Transverse colon (tissue), 4 donors: ENCODE measurements at regions not wholly inside any gene's neighbourhood (a gene's known extent, or its start where the extent isn't known, plus 50 kb on each side); places are given as distances from the start of the nearest gene placed in this dataset.

Experiments
- DNase-seq: peaks from one replicate; pipeline ENCODE4 v3.0.0-alpha.2; 2019
- H3K27ac ChIP-seq, 4 donors: fragments of 200-600 bp; sonication (generic); 2 replicates each; pipeline ENCODE4 v1.5.1; 2016 to 2018; ENCODE audit warnings: inconsistent platforms in 4 of 4
- H3K27me3 ChIP-seq: fragments of 200-600 bp; sonication (generic); 2 replicates; pipeline ENCODE4 v1.5.1; 2017; ENCODE audit warnings: inconsistent platforms
- H3K36me3 ChIP-seq, 4 donors: fragments of 200-600 bp; sonication (generic); 2 replicates each; pipeline ENCODE4 v1.5.1; 2017 to 2019; ENCODE audit warnings: inconsistent platforms in 4 of 4
- H3K4me1 ChIP-seq, 4 donors: fragments of 200-600 bp; sonication (generic); 2 replicates each; pipeline ENCODE4 v1.5.1; 2017 to 2020; ENCODE audit warnings: inconsistent platforms in 4 of 4
- H3K4me3 ChIP-seq, 4 donors: fragments of 200-600 bp; sonication (generic); 1 replicate in 1 of 4; 2 replicates in 3 of 4; pipeline versions ENCODE4 v1.5.1 to v1.6.1; 2017 to 2019; ENCODE audit warnings: inconsistent platforms in 4 of 4
- H3K9me3 ChIP-seq, 2 donors: fragments of 200-600 bp; sonication (generic); 2 replicates each; pipeline ENCODE4 v1.5.1; 2017 to 2019; ENCODE audit warnings: inconsistent platforms in 2 of 2
- CTCF ChIP-seq, 5 experiments: fragments of 200-600 bp in 3 of 5; fragments of 450-650 bp in 2 of 5; sonication (generic) in 3 of 5; IDR thresholded peaks; 1 replicate in 2 of 5; 2 replicates in 3 of 5; pipeline ENCODE4 v1.5.1; 2016 to 2017; ENCODE audit warnings: antibody characterized with exemption in 5 of 5, inconsistent platforms in 3 of 5, mild to moderate bottlenecking in 2 of 5, moderate library complexity in 1 of 5
- EP300 ChIP-seq: sonication (generic); formaldehyde crosslinking; IDR thresholded peaks from one replicate; pipeline ENCODE4 v1.6.1; 2017; ENCODE audit warnings: antibody characterized with exemption, low read depth
- POLR2A ChIP-seq: fragments of 450-650 bp; IDR thresholded peaks from one replicate; pipeline ENCODE4 v1.6.1; 2016; ENCODE audit warnings: antibody characterized with exemption, mild to moderate bottlenecking, moderate library complexity
- POLR2AphosphoS5 ChIP-seq, 3 donors: sonication (generic); formaldehyde crosslinking; IDR thresholded peaks; one replicate each; pipeline ENCODE4 v1.6.1; 2016; ENCODE audit warnings: antibody characterized with exemption in 3 of 3
- WGBS, 2 donors: methylation state at CpG; one replicate each; pipeline ENCODE4 v1.1.5; 2018; ENCODE audit warnings: low coverage in 1 of 2; 5-methylcytosine and 5-hydroxymethylcytosine counted together
- in situ Hi-C, 4 donors: fragments of 200-750 bp; cut with MboI; loops; one replicate each; pipeline versions ENCODE4 v1.15.0 to v1.15.1; 2017; ENCODE audit warnings: low sequenced_read_pairs in 3 of 4, low pct_ligation_motif_present in 1 of 4, low pct_unique_long_range_greater_than_20kb in 1 of 4
- intact Hi-C: fragments of 100-400 bp; cut with DNase I; formaldehyde crosslinking; loops from one replicate; pipeline ENCODE4 v1.15.1; 2023; ENCODE audit warnings: low total_unique reads

DNA sequence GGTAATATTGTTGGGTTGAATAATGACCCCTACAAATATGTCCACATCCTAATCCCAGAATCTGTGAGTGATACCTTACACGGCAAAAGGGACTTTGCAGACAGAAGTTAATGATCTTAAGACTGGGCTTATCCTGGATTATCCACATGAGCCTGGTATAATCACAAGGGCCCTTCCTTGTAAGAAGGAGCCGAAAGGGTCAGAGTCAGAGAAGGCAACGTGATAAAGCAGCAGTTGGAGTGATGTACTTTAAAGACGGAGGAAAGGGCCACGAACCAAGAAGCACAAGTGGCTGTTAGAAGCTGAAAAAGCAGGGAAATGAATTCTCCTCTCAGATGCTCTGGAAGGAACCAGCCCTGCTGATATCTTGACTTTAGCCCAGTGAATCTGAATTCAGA is 137.8 kb downstream of the UTP18 start:
- H3K27me3 ChIP-seq = no peaks in the 10 kb centered on the region
- H3K4me3 ChIP-seq = no peak overlapping the region
- WGBS, 2 donors = 69 to 80% methylated on average over 2 to 5 of the region's 5 CpGs
- no peaks in the 10 kb centered on the region for H3K4me1 ChIP-seq
- DNase-seq = no peak
- H3K9me3 ChIP-seq = no peaks in the 10 kb centered on the region
- no peaks in the 10 kb centered on the region for H3K36me3 ChIP-seq
- in situ Hi-C loops = loop anchor here in 1 of 4 donors (25.0 kb wide), 1 partner anchor 89 kb away; no protein-coding TSS in a partner anchor
- TF ChIP-seq POLR2A (no peak), EP300 (no peak), CTCF (IDR thresholded peaks at IDR 0.05) (no peak), POLR2AphosphoS5 (IDR thresholded peaks at IDR 0.05) (no peak)
- H3K27ac ChIP-seq = no peak overlapping the region
- intact Hi-C loops = no loop called here

DNA sequence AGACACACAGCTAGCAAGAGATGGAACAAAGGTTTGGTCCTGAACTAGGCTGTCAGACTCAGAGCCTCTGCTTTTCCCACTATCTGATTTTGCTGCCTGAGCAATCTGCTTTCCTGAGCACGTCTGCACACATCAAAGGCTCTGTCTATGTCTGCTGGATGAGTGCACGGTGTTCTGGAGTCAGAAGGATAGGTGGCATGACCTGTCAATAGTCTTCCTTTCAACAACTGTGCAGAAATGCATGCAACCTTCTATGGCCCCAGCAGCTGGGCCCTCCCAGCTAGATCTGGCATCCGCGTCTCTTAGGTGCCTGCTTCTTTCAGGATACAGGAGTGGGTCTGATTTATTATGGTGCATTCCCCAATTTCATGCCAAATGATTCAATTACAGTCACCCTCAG is 138.3 kb downstream of the UTP18 start:
- Histone ChIP-seq H3K27ac (no peak overlapping the region), H3K4me1 (no peaks in the 10 kb centered on the region), H3K4me3 (no peak overlapping the region), H3K9me3 (no peaks in the 10 kb centered on the region), H3K27me3 (no peaks in the 10 kb centered on the region), H3K36me3 (no peaks in the 10 kb centered on the region)
- intact Hi-C loops = no loop called here
- DNase-seq = no peak
- 66 to 69% methylated on average over 3 to 4 of the region's 4 CpGs for WGBS, 2 donors
- in situ Hi-C loops = loop anchor here in 1 of 4 donors (25.0 kb wide), 1 partner anchor 89 kb away; no protein-coding TSS in a partner anchor
- TF ChIP-seq EP300 (no peak), POLR2AphosphoS5 (IDR thresholded peaks at IDR 0.05) (no peak), CTCF (IDR thresholded peaks at IDR 0.05) (no peak), POLR2A (no peak)

- TF ChIP-seq EP300 (no peak), CTCF (IDR thresholded peaks at IDR 0.05) (no peak), POLR2AphosphoS5 (IDR thresholded peaks at IDR 0.05) (no peak), POLR2A (no peak)
- 49 to 78% methylated on average over 4 to 5 of the region's 5 CpGs for whole genome bisulfite sequencing, 2 donors
- no peak overlapping the region for H3K27ac ChIP-seq
- no peaks in the 10 kb centered on the region for H3K9me3 ChIP-seq
- no peaks in the 10 kb centered on the region for H3K27me3 ChIP-seq
- in situ Hi-C loops (no loop called here), intact Hi-C loops (no loop called here)
- H3K4me3 ChIP-seq = no peak overlapping the region
- DNase-seq = no peak
- H3K4me1 ChIP-seq = no peaks in the 10 kb centered on the region
- H3K36me3 ChIP-seq = no peaks in the 10 kb centered on the region
Measured at GRCh38 chr17:51401279-51401678, 140.9 kb downstream of the UTP18 start.

DNA sequence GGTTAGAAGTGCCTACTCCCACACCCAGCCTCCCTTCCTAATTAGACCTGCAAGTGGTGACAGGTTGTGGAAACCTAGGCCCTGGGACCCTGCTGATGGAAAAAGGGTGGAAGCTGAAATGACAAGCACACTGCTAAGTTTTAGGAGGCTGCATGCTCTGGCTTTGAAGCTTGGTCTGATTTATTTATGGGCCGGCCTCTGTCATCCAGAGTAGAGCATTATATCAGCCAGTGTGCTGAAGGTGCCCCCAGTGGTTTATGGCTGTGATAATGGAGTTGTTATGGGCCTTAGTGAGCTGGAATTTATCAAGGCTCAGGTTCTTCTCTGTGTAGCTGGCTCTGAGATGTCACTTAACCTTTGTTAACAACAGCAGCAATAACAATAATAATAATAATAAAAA is 142.6 kb downstream of the UTP18 start:
- Histone ChIP-seq H3K36me3 (no peaks in the 10 kb centered on the region), H3K27ac (no peak overlapping the region), H3K4me3 (no peak overlapping the region), H3K27me3 (no peaks in the 10 kb centered on the region), H3K4me1 (no peaks in the 10 kb centered on the region), H3K9me3 (no peaks in the 10 kb centered on the region)
- no peak for TF ChIP-seq CTCF (IDR thresholded peaks at IDR 0.05)
- TF ChIP-seq EP300 = no peak
- TF ChIP-seq POLR2A = no peak
- TF ChIP-seq POLR2AphosphoS5 (IDR thresholded peaks at IDR 0.05) = no peak
- in situ Hi-C loops (no loop called here), intact Hi-C loops (no loop called here)
- 68% methylated on average over 1 of the region's 1 CpG; no CpG with 5 or more reads in 1 of the 2 donors for WGBS, 2 donors
- DNase-seq = no peak
